Epithelial cell of prostate (primary cell): ENCODE measurements at regions not wholly inside any gene's neighbourhood (a gene's known extent, or its start where the extent isn't known, plus 50 kb on each side); places are given as distances from the start of the nearest gene placed in this dataset.
"Not testable (repeated sequence)": the region's sequence is repeated elsewhere in the genome, so short reads cannot be mapped to it uniquely, and the experiment has no call there.

Experiments
- DNase-seq: peaks from one replicate; pipeline ENCODE4 v3.0.0-alpha.2; 2011; ENCODE audit warnings: low read depth, low spot score
- H3K27ac ChIP-seq: fragments of 450-650 bp; 2 replicates; pipeline ENCODE4 v1.5.1; 2017; ENCODE audit warnings: mild to moderate bottlenecking

GRCh38 chr18:47683774-47684173 is 246.7 kb downstream of the SMAD2 start:
- DNase-seq, result no peak
- H3K27ac ChIP-seq, result no peak overlapping the region

GRCh38 chr18:47682876-47683275 is 247.6 kb downstream of the SMAD2 start:
- no peak for DNase-seq
- H3K27ac ChIP-seq, result no peak overlapping the region

GRCh38 chr18:47680488-47680887 is 250.0 kb downstream of the SMAD2 start:
- no peak overlapping the region for H3K27ac ChIP-seq
- no peak for DNase-seq

GRCh38 chr18:47679864-47680263 is 250.6 kb downstream of the SMAD2 start:
- no peak overlapping the region for H3K27ac ChIP-seq
- DNase-seq, result no peak

GRCh38 chr18:47677952-47678351 is 252.5 kb downstream of the SMAD2 start:
- DNase-seq, result no peak
- H3K27ac ChIP-seq, result no peak overlapping the region

- H3K27ac ChIP-seq, result no peak overlapping the region
- DNase-seq, result no peak
Observed at GRCh38 chr18:47669815-47670214, 260.6 kb downstream of the SMAD2 start.

GRCh38 chr18:47658498-47658897 is 272.0 kb downstream of the SMAD2 start:
- no peak overlapping the region for H3K27ac ChIP-seq

GRCh38 chr18:47654988-47655387 is 275.5 kb downstream of the SMAD2 start:
- no peak for DNase-seq
- no peak overlapping the region for H3K27ac ChIP-seq

More at GRCh38 chr18:47658498-47658897, 272.0 kb downstream of the SMAD2 start:
- no peak for DNase-seq

- DNase-seq, result no peak
- no peak overlapping the region for H3K27ac ChIP-seq
Observed at GRCh38 chr18:47644896-47645295, 285.6 kb downstream of the SMAD2 start.

GRCh38 chr18:47637551-47637950 is 292.9 kb downstream of the SMAD2 start:
- H3K27ac ChIP-seq, result not testable (repeated sequence)

GRCh38 chr18:47635416-47635815 is 295.0 kb downstream of the SMAD2 start:
- no peak overlapping the region for H3K27ac ChIP-seq
- no peak for DNase-seq

More at GRCh38 chr18:47637551-47637950, 292.9 kb downstream of the SMAD2 start:
- not testable (repeated sequence) for DNase-seq

- DNase-seq, result no peak
- H3K27ac ChIP-seq, result no peak overlapping the region
Observed at GRCh38 chr18:47632970-47633635, 297.4 kb downstream of the SMAD2 start.

GRCh38 chr18:47628893-47629292 is 301.6 kb downstream of the SMAD2 start:
- DNase-seq, result no peak
- H3K27ac ChIP-seq, result no peak overlapping the region

GRCh38 chr18:47628240-47628781 is 302.1 kb downstream of the SMAD2 start:
- no peak overlapping the region for H3K27ac ChIP-seq
- DNase-seq, result no peak

GRCh38 chr18:47627030-47627429 is 303.4 kb downstream of the SMAD2 start:
- no peak for DNase-seq
- no peak overlapping the region for H3K27ac ChIP-seq

- no peak overlapping the region for H3K27ac ChIP-seq
- no peak for DNase-seq
Observed at GRCh38 chr18:47619771-47620448, 310.5 kb downstream of the SMAD2 start.

GRCh38 chr18:47618758-47619157 is 311.7 kb downstream of the SMAD2 start:
- DNase-seq, result no peak

GRCh38 chr18:47615043-47615442 is 315.4 kb downstream of the SMAD2 start:
- DNase-seq, result no peak

More at GRCh38 chr18:47618758-47619157, 311.7 kb downstream of the SMAD2 start:
- no peak overlapping the region for H3K27ac ChIP-seq

GRCh38 chr18:47613929-47614328 is 316.5 kb downstream of the SMAD2 start:
- DNase-seq, result no peak
- H3K27ac ChIP-seq, result no peak overlapping the region

More at GRCh38 chr18:47615043-47615442, 315.4 kb downstream of the SMAD2 start:
- H3K27ac ChIP-seq, result no peak overlapping the region

- DNase-seq, result no peak
Observed at GRCh38 chr18:47611649-47612048, 318.8 kb downstream of the SMAD2 start.

GRCh38 chr18:47606526-47606925 is 323.9 kb downstream of the SMAD2 start:
- no peak overlapping the region for H3K27ac ChIP-seq
- DNase-seq, result no peak

More at GRCh38 chr18:47611649-47612048, 318.8 kb downstream of the SMAD2 start:
- no peak overlapping the region for H3K27ac ChIP-seq
